Islet precursor cell (in vitro differentiated cells): ENCODE measurements at regions not wholly inside any gene's neighbourhood (a gene's known extent, or its start where the extent isn't known, plus 50 kb on each side); places are given as distances from the start of the nearest gene placed in this dataset.
A peak's percentile ranks its signal among the peaks of the same experiment; 100 is the strongest.
"Not testable (repeated sequence)": the region's sequence is repeated elsewhere in the genome, so short reads cannot be mapped to it uniquely, and the experiment has no call there.

Experiments
- DNase-seq: peaks from one replicate; pipeline ENCODE4 v3.0.0-alpha.2; 2018

DNA sequence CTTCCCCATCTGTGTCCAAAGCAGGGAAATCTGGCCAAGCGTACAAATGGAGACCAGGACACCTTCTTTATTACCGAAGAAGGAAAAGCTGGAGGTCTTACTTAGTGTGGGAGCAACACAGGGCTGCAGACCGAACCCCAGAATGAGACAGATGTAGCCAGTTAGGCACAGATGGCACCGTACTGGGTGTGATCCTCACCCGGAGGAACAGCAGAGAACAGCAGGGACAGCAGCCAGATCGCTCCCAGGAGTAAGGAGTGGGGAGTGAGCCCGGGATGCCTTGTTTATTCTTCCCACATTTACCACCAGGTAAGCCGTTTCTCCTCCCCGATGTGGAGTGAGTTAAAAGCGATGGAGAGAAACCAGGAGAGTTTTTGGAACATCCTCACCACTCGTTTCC lies 150.7 kb upstream of the SPRED2 start:
- DNase-seq: no peak

DNA sequence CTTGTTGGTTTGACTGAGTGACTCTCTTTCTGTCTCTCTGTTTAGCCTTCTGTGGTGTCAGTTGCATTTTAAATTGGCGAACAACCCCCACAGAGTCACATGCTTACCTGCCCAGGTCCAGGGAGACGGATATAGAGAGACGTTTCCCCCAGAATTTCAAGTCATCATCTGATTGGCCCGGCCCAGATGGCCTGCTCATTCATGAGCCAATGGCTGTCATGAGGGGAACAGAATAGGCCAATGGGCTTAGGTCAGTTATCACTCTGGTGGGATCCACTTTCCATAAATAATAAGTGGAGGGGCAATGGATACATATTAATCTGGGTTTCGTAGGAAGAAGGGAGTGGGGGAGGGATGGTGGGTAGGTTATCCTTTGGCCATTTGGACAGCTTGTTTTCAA lies 150.0 kb upstream of the SPRED2 start:
- DNase-seq: no peak

DNA sequence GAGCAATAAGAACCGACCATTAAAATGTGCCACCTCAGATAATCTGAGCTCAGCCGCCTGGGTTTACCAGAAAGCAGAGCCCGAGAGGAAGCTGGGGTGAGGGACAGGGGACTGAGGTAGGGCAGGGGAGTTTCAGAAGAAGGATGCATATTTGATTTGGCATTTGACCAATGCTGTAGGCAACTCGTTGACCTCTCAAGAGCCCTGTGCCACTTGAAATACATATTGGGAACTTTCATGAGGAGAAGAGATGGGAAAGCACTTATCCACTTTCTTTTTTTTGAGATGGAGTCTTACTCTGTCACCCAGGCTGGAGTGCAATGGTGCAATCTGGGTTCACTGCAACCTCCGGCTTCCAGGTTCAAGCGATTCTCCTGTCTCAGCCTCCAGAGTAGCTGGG lies 148.4 kb upstream of the SPRED2 start:
- no peak for DNase-seq

DNA sequence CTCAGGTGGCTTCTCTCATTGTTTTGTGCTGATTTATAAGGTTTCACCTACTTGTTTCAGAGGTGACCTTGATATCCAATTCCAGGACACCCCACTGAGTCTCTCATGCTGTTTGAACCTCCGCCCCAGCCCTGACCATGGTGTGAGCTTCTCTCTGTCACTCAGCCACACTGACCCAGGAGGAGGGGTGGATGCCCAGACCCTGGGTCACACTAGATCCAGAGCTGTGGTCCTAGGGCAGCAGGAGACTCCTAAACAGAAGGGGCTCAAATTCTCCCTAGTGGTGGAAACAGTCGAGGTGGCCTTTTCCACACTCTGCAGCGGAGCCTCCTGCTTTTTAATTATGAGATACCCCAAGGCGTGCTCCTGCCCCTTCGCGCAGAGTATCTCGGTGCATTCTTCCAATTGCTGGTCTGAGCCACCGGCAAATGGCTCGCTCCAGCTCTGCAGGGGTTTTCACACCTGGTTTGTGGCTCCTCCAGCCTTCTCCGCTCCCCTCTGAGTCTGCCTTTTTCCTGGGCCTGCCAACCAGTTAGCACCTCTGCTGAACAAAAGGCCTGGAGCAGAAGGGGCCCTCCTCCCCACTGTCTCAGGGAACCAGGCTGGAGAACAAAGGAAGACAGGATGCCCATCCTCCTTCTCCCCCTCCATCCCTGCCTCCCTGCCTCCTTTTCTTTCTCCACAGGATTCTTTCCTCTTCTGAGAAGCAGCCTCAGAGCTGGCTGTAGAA lies 147.3 kb upstream of the SPRED2 start:
- peak; percentile 68 for DNase-seq

DNA sequence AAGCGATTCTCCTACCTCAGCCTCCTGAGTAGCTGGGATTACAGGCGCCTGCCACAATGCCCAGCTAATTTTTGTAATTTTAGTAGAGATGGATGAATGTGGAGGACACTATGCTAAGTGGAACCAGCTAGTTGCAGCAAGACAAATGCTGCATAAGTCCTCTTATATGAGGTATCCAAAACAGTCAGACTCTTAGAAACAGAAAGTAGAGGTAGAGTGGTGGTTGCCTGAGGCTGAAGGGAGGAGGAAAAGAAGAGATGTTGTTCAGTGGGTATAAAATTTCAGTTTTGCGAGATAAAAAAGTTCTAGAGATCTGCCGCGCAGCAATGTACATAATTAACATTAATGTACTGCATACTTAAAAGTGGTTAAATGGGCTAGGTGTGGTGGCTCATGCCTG lies 145.3 kb upstream of the SPRED2 start:
- DNase-seq: no peak

DNA sequence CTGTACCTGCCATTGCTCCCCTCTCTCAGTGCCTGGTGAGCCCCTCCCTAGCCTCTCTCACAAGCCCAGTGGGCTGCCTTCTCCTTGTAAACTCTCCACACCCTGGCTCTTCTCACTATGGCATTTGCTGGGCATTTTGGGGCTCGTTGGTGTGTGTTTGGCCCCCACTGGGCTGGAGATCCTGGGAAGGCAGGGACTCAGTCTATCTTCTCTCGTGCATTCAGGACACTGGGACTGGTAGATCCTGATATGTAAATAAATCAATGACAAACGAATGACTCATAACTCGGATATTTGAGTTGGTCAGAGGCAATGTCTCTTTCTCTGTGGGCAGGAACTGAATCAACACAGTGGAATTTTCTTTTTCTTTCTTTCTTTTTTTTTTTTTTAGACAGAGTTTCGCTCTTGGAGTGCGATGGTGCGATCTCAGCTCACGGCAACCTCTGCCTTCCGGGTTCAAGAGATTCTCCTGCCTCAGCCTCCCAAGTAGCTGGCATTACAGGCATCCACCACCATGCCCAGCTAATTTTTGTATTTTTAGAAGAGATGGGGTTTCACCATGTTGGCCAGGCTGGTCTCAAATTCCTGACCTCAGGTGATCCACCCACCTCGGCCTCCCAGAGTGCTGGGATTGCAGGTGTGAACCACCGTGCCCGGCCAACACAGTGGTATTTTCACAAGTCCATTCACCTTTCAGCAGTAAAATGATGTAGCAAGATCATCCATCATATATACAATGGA lies 144.6 kb upstream of the SPRED2 start:
- DNase-seq: peak; percentile 72

DNA sequence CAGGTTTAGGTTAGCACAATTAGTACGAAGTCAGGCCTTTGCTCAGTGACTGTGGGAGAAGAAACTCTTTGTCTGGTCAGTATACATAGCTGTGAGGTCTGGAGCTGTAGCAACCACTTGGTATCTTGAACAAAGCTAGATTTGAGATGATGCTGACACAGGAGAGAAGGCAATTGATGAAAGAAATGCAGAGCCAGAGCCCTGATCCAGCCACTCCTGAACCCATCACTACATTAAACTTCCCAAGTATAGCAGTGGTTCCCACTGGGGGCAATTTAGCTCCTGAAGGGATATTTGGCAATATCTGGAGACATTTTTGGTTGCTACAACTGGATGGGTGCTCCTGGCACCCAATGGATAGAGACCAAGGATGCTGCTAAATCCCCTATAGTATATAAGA lies 143.9 kb upstream of the SPRED2 start:
- DNase-seq: no peak

DNA sequence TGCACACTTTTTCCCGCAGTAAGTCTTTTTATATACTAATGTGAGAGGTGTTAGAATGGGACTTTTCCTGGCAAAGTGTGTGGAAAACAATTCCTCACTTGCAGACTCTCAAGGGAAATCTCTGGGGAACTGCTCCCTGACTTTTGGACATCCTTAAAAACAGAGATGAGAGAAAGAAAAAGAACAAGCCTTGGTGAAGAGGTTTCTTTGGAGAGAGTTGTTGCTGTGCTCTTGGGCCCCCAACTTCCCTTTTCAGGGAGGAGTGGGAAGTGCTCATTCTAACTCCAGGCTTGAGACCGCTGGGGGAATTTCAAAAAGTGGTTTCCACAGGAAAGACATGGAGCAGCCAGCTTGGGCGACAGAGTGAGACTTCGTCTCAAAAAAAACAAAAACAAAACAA lies 142.6 kb upstream of the SPRED2 start:
- DNase-seq: no peak

DNA sequence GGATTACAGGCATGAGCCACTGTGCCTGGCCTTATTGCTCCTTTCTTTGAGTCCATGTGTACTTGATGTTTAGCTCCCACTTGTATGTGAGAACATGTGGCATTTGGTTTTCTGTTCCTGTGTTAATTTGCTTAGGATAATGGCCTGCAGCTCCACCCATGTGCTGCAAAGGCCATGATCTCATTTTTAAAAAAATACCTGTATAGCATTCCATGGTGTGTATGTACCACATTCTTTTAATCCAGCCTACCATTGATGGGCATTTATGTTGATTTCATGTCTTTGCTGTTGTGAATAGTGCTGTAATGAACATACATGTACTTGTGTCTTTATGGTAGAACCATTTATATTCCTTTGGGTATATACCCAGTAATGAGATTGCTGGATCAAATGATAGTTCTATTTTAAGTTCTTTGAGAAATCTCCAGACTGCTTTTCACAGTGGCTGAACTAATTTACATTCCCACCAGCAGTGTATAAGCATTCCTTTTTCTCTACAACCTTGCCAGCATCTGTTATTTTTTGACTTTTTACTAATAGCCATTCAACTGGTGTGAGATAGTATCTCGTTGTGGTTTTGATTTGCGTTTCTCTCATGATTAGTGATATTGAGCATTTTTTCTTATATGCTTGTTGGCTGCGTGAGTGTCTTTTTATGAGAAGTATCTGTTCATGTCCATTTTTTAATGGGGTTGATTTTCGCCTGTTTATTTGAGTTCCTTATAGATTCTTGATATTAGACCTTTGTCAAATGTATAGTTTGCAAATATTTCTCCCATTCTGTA lies 136.4 kb upstream of the SPRED2 start:
- DNase-seq: not testable (repeated sequence)

DNA sequence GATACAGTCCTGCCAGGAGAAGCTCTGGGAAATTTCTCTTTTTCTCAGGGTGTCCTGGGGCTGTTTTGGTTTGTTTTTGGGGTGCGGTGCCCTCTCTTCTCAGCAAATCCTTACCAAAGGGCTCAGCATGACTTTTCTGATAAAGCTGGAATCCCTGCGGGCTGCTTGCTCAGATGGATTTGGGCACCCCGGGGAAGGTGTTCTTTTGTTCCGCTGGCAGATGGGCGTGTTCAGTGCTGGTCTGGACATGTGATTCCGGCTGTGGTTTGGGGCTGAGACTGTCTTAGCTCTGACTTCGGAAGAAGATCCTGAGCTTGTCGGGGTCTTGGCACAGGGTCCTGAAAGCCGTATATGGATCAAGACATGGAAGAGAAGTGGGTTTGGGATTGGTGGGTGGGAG lies 134.2 kb upstream of the SPRED2 start:
- DNase-seq: no peak

DNA sequence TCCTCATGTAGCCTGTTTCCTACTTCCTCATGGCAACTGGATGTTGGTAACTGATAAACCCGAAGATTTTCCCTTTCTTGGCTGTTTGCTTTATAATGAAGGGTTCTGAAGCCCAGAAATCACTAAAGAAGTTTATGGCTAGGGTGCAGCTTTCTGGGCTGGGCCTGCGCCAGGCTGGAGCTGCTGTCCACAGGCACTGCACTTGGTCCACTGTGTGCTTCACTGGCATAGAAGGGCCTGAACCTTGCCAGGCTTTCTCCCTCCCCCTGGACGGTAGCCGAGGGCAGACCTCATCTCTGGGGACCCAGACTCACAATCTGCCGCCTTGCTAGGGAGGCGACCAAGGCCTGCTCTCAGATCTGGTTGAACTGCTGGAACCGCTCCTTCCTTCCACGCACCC lies 133.3 kb upstream of the SPRED2 start:
- no peak for DNase-seq

DNA sequence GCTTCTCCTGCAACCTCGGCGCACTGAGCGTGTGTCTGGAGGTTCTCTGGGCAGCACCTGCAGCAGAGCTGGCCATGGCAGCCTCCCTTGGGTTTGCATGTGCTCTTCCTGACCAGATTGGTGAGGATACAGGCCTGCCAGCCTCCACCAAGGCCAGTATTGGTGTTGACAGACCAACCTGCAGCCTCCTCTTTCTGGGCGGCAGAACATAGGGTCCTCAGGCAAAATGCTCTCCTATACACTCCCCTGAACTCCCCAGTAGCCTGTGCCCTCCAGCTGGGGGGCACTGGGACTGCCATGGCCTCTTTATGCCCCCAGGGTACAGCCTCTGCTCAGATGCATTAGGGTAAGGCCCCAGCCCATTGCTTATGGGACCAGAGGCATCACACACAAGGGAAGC lies 131.9 kb upstream of the SPRED2 start:
- DNase-seq: no peak

DNA sequence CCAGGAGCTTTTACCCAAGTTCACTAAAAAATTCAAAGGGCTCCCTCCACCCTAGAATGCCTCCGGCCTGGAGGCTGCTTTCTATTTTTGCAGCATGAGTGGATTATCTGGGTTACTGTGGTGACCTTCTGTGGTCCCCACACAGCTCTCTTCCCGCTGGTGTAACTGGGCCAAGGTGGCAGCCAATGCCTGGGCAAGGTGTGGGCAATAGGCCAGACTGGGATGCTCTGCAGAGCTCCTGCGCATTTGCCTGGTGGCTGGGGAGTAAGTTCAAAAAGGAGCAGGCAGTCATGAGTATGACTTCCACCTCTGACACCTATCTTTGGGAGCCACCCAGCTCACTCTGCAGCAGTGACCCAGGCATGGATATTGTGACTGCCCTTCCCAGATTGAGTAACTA lies 130.5 kb upstream of the SPRED2 start:
- DNase-seq: no peak

DNA sequence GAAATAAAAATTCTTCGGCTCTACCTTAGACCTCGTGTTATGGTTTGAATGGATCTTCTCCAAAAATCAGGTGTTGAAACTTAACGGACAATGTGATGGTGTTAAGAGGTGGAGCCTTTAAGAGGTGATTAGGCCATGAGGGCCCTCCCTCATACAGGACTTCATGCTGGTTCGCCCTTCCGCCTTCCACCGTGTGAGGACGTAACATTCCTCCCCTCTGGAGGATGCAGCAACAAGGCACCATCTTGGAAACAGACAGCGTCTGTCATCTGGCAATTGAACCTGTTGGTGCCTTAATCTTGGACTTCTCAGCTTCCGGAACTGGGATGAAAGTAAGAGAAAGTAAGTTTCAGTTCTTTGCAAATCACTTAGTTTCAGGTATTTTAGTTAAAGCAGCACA lies 126.3 kb upstream of the SPRED2 start:
- no peak for DNase-seq

DNA sequence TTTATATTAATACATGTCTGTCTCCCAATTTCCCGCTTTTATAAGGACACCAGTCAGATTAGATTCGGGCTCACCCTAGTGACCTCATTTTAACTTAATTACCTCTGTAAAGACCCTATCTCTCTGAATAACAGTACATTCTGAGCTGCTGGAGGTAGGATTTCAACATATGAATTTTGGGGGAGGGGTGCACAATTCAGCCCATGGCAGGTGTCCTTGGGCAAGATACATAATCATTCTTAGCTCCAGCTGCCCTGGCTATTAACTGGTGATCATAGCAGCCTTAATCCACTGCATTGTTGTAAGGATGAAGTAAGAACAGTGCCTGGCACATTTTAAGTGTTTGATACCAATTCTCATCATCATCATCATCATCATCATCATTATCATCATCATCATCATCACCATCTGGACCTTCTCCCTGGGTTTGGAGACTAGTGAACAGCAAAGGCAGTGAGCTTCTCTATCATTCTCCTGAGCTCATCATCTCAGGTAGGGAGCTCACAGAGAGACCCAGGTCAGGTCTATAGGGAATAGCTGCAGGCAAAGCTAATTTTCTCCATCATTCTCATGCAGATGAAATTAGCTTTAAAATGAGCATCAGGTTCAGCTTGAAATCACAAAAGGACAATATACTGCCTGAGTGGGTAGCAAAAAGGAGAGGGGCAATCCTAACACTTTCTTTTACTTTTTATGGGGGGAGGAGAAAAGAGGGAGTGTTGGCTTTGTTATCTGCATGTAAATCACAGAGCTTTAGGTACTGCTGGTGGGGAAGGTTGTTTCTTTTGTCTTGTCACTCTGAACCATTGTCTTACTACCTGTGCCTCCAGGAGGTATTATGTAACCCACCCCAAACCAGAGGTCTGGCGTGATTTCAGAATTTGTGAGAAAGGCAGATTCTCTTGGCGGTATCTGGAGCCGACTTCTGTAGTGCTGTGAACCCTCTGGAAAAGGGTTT lies 125.5 kb upstream of the SPRED2 start:
- no peak for DNase-seq

DNA sequence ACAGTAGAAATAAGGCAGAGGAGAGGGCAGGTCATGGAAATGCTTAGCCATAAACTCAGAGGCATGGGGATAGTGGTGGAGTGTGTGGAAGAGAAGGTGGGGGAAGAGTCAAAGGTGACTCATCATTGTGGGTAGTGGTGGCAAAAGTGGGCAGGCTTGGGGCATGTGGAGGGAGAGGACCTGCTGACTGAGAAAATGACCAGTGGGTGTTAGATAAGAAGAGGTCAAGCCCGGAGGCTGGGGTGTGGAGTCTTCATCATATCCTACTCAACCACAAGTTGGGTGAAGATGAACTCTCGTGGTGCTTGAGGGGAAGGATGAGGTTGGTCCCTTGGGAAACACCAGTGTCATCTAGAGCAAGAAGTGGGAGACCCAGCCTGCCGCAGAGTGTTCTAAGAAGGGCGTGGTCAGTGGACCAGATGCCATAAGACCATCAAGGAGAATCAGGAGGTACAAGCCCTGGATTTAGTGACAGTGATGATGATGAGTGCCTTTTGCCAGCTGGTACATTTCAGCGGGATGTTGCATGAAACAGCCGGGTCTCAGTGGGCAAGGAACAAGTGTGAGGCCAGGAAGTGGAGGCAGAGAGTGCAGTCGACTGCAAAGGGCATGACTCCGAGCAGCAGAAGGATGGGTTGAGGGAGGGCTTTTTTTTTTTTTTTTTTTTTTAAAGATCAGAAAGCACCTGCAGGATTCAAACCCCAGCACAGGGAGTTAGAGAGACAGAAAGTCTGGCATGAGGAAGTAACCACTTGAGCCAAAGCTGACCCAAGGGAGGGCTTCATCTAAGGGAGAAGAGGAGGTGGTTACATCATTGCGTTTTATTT lies 122.6 kb upstream of the SPRED2 start:
- DNase-seq: no peak

DNA sequence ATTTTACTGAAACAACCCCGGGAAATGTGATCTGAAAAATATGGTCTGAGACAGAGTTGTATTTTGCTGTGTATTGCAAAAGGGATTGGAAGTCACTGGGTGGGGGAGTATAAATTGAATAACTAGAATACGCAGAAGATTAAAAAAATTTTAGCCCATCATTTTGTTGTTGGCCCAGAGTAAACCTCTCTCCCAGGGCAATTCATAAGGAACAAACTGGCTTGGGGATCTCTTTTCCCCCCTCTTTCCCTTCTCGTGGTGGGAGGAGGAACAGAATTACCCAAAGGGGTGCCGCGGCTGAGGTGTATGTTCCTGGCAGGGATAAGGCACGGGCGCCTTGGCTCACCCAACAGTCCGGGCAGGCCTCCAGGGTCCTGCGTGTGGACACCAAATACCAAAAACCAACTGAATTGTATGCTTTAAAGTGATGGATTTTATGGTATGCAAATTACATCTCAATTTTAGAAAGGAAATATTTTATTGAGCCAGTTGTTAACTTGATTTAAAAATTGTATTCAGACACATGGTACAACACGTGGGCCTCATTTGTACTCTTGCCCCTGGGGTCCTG lies 121.2 kb upstream of the SPRED2 start:
- DNase-seq: no peak

DNA sequence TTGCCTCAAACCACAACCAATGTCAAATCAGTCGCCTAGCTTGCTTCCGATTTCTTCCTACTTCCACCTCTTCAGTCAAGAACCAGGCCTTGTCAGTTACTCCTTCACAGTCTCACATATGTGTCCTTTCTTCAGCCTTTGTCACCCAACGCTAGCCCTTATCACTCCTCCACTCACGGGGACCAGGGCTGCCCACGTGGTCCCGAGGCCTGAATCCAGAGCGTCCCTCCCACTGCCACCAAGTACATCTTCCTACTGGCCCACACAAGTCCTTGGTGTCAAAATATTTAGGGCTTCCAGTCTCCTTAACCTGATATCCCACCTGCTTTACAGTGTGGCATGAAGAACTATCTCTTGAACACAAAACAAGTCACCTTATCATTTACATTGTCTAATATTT lies 119.1 kb upstream of the SPRED2 start:
- DNase-seq: peak; percentile 36

DNA sequence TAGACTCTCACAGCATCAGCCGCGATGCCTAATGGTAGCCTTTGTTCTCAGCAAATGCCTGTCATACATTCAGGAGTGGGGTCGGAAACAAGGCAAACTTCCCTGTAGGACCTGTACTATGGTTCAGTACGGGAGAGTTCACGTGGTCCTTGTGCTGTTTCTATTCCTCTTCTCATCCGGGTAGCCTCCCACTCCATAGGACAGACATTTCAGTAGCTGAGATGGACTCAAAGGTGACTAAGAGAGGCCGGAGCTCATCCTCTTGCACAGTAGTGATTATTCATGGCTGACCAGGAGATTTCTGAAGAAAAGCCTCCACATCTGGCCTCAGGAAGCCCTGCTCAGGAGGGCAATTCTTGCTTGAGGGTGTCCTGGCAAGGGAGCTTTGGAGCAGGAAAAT lies 117.8 kb upstream of the SPRED2 start:
- DNase-seq: no peak

DNA sequence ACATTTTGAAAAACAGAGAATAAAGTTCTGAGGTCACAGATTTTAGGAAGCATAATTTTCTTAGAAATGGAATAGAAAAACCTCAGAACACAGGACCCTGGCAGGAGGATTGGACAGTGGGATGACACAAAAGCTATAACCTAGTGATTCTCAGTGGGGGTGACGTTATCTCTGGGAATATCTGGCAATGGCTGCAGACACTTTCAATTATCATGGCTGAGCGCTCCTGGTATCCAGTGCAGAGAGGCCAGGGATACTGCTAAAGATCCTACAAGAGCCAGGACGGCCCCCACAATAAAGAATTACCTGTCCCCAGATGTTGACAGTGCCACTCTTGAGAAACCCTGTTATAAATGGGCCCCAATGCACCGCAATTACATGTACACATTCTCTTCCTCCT lies 117.2 kb upstream of the SPRED2 start:
- peak; percentile 25 for DNase-seq

DNA sequence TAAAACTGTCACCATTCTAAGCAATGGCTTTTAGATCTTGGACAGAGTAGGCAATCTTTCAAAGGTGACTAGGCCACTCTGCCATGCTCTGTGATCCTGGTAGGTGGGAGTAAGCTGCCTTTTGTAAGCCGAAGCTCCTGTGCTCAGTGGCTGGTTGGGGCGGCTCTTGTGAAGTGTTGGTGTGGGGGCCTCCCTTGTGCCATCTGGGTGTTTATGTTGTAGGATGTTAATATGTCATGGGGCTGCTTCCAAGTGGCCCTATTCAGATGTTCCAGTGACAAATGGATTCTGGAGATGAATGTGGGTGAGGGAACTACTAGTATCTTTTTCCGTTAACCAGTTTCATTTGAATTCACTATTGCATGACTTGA lies 116.8 kb upstream of the SPRED2 start:
- no peak for DNase-seq
